ENCODE measurements at regions not wholly inside any gene's neighbourhood (a gene's known extent, or its start where the extent isn't known, plus 50 kb on each side); places are given as distances from the start of the nearest gene placed in this dataset.
"Not testable (repeated sequence)": the region's sequence is repeated elsewhere in the genome, so short reads cannot be mapped to it uniquely, and the experiment has no call there.

GRCh38 chr2:131641414-131642206 is 113.9 kb downstream of the CCDC74A start:
- DNase-seq, result no peak

GRCh38 chr2:131643180-131643579 is 115.5 kb downstream of the CCDC74A start:
- not testable (repeated sequence) for DNase-seq

- DNase-seq, result no peak
These were observed 117.6 kb downstream of the CCDC74A start for GRCh38 chr2:131645177-131645765.

- DNase-seq, result not testable (repeated sequence)
These were observed 118.5 kb downstream of the CCDC74A start for GRCh38 chr2:131646220-131646619.

GRCh38 chr2:131646669-131647297 is 119.1 kb downstream of the CCDC74A start:
- DNase-seq, result no peak

- not testable (repeated sequence) for DNase-seq
These were observed 120.9 kb downstream of the CCDC74A start for GRCh38 chr2:131648565-131648964.

GRCh38 chr2:131652246-131652645 is 124.6 kb downstream of the CCDC74A start:
- not testable (repeated sequence) for DNase-seq

- DNase-seq, result not testable (repeated sequence)
These were observed 126.4 kb downstream of the CCDC74A start for GRCh38 chr2:131654107-131654506.

- no peak for DNase-seq
These were observed 129.3 kb downstream of the CCDC74A start for GRCh38 chr2:131656816-131657633.

GRCh38 chr2:131657895-131658768 is 130.4 kb downstream of the CCDC74A start:
- DNase-seq, result no peak

- no peak for DNase-seq
These were observed 131.1 kb downstream of the CCDC74A start for GRCh38 chr2:131658769-131659131.

- DNase-seq, result no peak
These were observed 131.5 kb downstream of the CCDC74A start for GRCh38 chr2:131659168-131659572.

- DNase-seq, result not testable (repeated sequence)
These were observed 133.6 kb downstream of the CCDC74A start for GRCh38 chr2:131661101-131661782.

GRCh38 chr2:131661884-131662535 is 134.3 kb downstream of the CCDC74A start:
- not testable (repeated sequence) for DNase-seq

GRCh38 chr2:131663501-131663900 is 135.8 kb downstream of the CCDC74A start:
- not testable (repeated sequence) for DNase-seq

- not testable (repeated sequence) for DNase-seq
These were observed 138.0 kb downstream of the CCDC74A start for GRCh38 chr2:131665716-131666115.

GRCh38 chr2:131668794-131669540 is 141.3 kb downstream of the CCDC74A start:
- DNase-seq, result not testable (repeated sequence)

GRCh38 chr2:131671841-131672470 is 144.3 kb downstream of the CCDC74A start:
- DNase-seq, result not testable (repeated sequence)

Data from activated CD4-positive, alpha-beta T cell treated with anti-CD3 and anti-CD28 coated beads, Interleukin-10, Interleukin-2, amounts not matched to agents 100 ng/mL and 50 ng/mL, durations not matched to agents 16 hours and 8 hours (primary cell).